ENCODE measurements at regions not wholly inside any gene's neighbourhood (a gene's known extent, or its start where the extent isn't known, plus 50 kb on each side); places are given as distances from the start of the nearest gene placed in this dataset.
"Not testable (repeated sequence)": the region's sequence is repeated elsewhere in the genome, so short reads cannot be mapped to it uniquely, and the experiment has no call there.

DNA sequence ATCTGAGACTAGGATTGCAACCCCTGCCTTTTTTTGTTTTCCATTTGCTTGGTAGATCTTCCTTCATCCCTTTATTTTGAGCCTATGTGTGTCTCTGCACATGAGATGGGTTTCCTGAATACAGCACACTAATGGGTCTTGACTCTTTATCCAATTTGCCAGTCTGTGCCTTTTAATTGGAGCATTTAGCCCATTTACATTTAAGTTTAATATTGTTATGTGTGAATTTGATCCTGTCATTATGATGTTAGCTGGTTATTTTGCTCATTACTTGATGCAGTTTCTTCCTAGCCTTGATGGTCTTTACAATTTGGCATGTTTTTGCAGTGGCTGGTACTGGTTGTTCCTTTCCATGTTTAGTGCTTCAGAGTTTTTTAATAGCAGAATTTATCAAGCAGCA is 228.4 kb upstream of the ADRA1B start:
- H3K4me3 ChIP-seq (ENCODE audit: low read length); H3K36me3 ChIP-seq (ENCODE audit: insufficient read depth, low read length); H3K9me3 ChIP-seq (replicated peaks; ENCODE audit: low read length): not testable (repeated sequence)

DNA sequence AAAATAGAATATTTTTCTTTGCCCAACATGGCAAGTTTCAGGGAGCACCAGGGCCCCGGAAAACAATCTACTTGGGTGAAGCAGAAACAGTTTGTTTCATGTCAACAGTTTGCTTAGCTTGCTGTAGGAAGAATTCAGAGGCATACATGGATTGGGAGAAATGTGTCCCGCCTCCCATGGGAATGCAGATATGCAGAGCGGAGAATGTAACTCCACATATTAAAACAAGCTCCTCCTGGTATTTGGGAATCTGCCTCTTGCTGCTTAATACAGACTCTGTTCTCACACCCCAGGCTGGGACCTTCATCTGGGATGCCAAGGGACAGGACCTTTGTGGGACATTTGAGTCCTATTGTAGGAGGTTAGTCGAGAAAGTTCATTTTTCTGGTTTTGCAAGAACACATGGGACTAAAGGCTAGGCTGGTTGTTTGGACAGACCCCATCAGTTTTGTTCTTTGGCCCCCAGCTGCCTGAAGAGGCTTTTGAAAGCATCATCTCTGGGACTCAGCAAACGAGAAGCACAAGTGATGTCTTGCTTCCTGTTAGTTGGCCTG is 220.5 kb upstream of the ADRA1B start:
- no peaks in the 10 kb centered on the region for H3K27me3 ChIP-seq (ENCODE audit: control insufficient read depth, insufficient read depth, low read length)
- H3K9me3 ChIP-seq (replicated peaks; ENCODE audit: low read length), result no peaks in the 10 kb centered on the region
- H3K4me2 ChIP-seq (ENCODE audit: low read length), result no peak overlapping the region
- H3K36me3 ChIP-seq (ENCODE audit: insufficient read depth, low read length), result no peaks in the 10 kb centered on the region
- no peak overlapping the region for H3K4me3 ChIP-seq (ENCODE audit: low read length)
- H3K9ac ChIP-seq (ENCODE audit: low read depth, low read length), result no peak overlapping the region
- no peaks in the 10 kb centered on the region for H3K4me1 ChIP-seq (ENCODE audit: control insufficient read depth, insufficient read depth, low read length)

More for the DNA sequence above, 228.4 kb upstream of the ADRA1B start:
- H3K27me3 ChIP-seq (ENCODE audit: control insufficient read depth, insufficient read depth, low read length); H3K4me2 ChIP-seq (ENCODE audit: low read length); H3K9ac ChIP-seq (ENCODE audit: low read depth, low read length); H3K4me1 ChIP-seq (ENCODE audit: control insufficient read depth, insufficient read depth, low read length): not testable (repeated sequence)

DNA sequence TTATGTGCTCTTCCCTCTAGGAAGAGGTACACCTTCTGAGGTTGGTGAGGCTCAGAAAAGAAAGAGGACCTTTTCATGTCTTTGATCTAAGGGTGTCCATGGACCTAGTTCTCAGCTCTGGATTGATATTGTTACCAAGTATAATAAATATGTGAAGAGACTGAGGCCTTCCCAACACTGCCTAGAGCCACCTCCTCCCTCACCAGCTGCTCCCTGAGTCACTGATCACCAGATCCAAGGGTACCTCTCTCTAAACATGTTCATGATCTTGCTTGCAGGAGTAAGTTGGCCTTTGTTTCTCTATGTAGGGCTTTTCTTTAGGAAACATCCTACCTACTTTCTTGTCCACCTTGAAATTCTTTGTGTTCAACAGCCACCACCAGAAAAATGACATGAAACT is 218.8 kb upstream of the ADRA1B start:
- Histone ChIP-seq H3K4me2 (ENCODE audit: low read length) (no peak overlapping the region), H3K36me3 (ENCODE audit: insufficient read depth, low read length) (no peaks in the 10 kb centered on the region), H3K9ac (ENCODE audit: low read depth, low read length) (no peak overlapping the region), H3K4me1 (ENCODE audit: control insufficient read depth, insufficient read depth, low read length) (peaks cover 1% of the 10 kb centered on the region), H3K27me3 (ENCODE audit: control insufficient read depth, insufficient read depth, low read length) (no peaks in the 10 kb centered on the region), H3K9me3 (replicated peaks; ENCODE audit: low read length) (no peaks in the 10 kb centered on the region), H3K4me3 (ENCODE audit: low read length) (no peak overlapping the region)

DNA sequence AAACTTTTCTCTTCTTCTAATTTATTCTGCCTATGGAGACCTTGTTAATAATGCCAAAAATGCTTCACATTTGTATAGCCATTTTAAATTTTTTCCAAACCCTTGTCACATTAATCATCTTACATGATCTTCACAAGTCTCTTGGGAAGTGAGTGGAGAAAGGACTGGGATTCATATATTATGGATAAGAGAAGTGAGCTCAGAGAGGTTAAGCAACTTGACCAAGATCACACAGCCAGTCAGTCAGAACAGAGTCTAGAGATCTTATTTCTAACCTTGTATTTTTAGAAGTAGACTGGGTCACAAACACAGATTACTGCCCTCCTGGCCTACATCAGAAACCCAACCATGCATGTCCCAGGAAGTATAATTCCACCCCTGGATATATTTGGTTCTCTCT is 218.0 kb upstream of the ADRA1B start:
- Histone ChIP-seq H3K9ac (ENCODE audit: low read depth, low read length) (no peak overlapping the region), H3K36me3 (ENCODE audit: insufficient read depth, low read length) (no peaks in the 10 kb centered on the region), H3K4me1 (ENCODE audit: control insufficient read depth, insufficient read depth, low read length) (peaks cover 4% of the 10 kb centered on the region), H3K9me3 (replicated peaks; ENCODE audit: low read length) (no peaks in the 10 kb centered on the region), H3K4me3 (ENCODE audit: low read length) (no peak overlapping the region), H3K27me3 (ENCODE audit: control insufficient read depth, insufficient read depth, low read length) (no peaks in the 10 kb centered on the region), H3K4me2 (ENCODE audit: low read length) (no peak overlapping the region)

DNA sequence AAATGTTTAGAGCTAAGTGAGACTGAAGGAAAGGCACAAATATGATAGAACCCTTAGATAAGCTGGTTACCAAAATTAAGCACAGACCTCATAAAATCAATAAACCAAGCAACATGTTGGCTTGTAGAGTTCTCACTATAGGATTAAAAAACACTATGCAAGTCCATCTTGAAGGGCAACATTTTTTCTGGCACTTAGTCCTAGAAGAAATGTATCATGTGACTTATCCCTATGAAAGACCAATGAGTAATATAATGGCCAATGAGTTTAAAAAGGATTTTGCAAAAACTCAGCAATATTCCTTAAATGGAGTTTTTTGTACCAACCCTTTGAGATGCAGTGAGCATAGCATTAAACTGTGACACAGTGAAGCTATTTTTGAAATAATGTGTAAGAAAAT is 216.3 kb upstream of the ADRA1B start:
- peaks cover 8% of the 10 kb centered on the region for H3K4me1 ChIP-seq (ENCODE audit: control insufficient read depth, insufficient read depth, low read length)
- no peaks in the 10 kb centered on the region for H3K9me3 ChIP-seq (replicated peaks; ENCODE audit: low read length)
- no peak overlapping the region for H3K4me2 ChIP-seq (ENCODE audit: low read length)
- no peaks in the 10 kb centered on the region for H3K27me3 ChIP-seq (ENCODE audit: control insufficient read depth, insufficient read depth, low read length)
- no peaks in the 10 kb centered on the region for H3K36me3 ChIP-seq (ENCODE audit: insufficient read depth, low read length)
- H3K9ac ChIP-seq (ENCODE audit: low read depth, low read length), result no peak overlapping the region
- no peak overlapping the region for H3K4me3 ChIP-seq (ENCODE audit: low read length)

DNA sequence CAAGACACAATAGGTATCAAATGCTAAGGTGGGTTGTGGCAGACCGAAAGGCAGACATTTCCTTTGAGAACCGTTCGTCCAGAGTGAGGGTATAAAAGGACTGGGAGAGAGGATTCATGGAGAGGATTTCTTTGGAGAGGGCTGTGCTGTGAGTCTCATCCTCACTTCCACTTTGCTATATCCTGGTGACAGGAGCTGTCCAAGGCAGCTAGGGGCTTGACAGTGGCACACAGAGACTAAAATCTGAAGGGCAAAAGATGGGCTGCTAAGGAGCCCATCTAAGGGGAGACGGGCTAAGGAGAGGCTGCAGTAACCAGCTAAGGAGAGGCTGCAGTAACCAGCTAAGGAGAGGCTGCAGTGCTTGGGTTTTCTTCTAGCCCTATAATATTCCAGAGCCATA is 214.0 kb upstream of the ADRA1B start:
- Histone ChIP-seq H3K36me3 (ENCODE audit: insufficient read depth, low read length) (no peaks in the 10 kb centered on the region), H3K4me3 (ENCODE audit: low read length) (no peak overlapping the region), H3K27me3 (ENCODE audit: control insufficient read depth, insufficient read depth, low read length) (no peaks in the 10 kb centered on the region), H3K4me1 (ENCODE audit: control insufficient read depth, insufficient read depth, low read length) (peaks cover 8% of the 10 kb centered on the region), H3K9me3 (replicated peaks; ENCODE audit: low read length) (no peaks in the 10 kb centered on the region), H3K9ac (ENCODE audit: low read depth, low read length) (no peak overlapping the region), H3K4me2 (ENCODE audit: low read length) (no peak overlapping the region)

DNA sequence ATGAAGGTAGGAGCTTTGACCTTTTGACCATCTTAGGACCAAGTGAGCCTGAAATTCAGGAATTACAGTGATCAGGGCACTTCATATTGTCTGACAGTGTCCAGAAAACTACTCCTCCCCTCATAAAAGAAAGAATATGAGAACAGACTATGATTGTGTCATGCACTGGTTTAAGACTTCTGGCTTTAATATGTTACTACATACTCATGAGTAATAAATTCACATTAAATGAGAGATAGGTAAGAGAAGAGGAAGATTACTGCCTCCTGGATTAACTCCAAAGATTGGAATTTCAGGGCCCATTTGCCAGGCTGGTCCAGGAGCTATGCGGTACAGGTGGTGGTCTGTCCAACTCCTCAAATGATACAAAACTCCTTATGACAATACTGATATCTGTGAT is 213.5 kb upstream of the ADRA1B start:
- H3K9ac ChIP-seq (ENCODE audit: low read depth, low read length), result no peak overlapping the region

DNA sequence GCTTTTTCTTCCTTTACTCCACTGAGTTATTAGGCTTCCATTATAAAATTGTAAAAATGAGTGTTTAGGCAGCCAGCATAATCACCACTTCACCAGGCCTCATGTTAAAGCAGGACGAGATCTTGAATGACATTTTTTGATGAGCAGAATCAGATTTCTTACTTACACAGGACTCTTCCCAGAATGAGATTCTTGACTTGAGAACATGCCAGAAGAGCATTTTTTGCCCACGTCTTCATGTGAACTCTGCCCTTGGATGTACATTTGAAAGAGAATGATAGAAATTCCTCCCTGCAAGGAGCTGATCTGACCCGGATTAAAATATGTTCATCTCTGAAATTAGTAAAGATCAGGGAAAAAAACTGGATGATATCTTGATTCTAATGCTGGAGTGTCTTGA is 212.1 kb upstream of the ADRA1B start:
- Histone ChIP-seq H3K9ac (ENCODE audit: low read depth, low read length) (no peak overlapping the region), H3K4me1 (ENCODE audit: control insufficient read depth, insufficient read depth, low read length) (peaks cover 8% of the 10 kb centered on the region), H3K4me3 (ENCODE audit: low read length) (no peak overlapping the region), H3K4me2 (ENCODE audit: low read length) (no peak overlapping the region), H3K36me3 (ENCODE audit: insufficient read depth, low read length) (no peaks in the 10 kb centered on the region), H3K9me3 (replicated peaks; ENCODE audit: low read length) (no peaks in the 10 kb centered on the region), H3K27me3 (ENCODE audit: control insufficient read depth, insufficient read depth, low read length) (no peaks in the 10 kb centered on the region)

More for the DNA sequence above, 213.5 kb upstream of the ADRA1B start:
- H3K4me3 ChIP-seq (ENCODE audit: low read length), result no peak overlapping the region
- no peaks in the 10 kb centered on the region for H3K27me3 ChIP-seq (ENCODE audit: control insufficient read depth, insufficient read depth, low read length)
- no peaks in the 10 kb centered on the region for H3K9me3 ChIP-seq (replicated peaks; ENCODE audit: low read length)
- peaks cover 8% of the 10 kb centered on the region for H3K4me1 ChIP-seq (ENCODE audit: control insufficient read depth, insufficient read depth, low read length)
- no peak overlapping the region for H3K4me2 ChIP-seq (ENCODE audit: low read length)
- no peaks in the 10 kb centered on the region for H3K36me3 ChIP-seq (ENCODE audit: insufficient read depth, low read length)

DNA sequence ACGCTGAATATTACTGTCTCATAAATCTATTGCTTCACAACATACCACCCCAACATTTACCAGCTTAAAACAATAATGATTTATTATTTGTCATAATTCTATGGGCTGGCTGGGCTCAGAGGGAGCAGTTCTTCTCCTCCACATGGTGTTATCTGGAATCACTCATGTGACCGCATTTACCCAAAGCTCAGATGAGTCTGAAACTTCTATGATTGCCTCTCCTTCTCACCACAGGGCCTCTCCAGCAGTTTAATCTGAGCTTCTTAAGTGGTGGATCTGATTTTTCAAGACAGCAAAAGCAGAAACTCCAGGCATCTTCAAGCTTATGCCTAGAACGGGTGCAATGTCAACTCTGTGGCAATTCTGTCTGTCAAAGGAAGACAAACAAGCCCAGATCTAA is 210.3 kb upstream of the ADRA1B start:
- H3K4me2 ChIP-seq (ENCODE audit: low read length), result no peak overlapping the region
- no peak overlapping the region for H3K4me3 ChIP-seq (ENCODE audit: low read length)
- peaks cover 8% of the 10 kb centered on the region for H3K4me1 ChIP-seq (ENCODE audit: control insufficient read depth, insufficient read depth, low read length)
- H3K36me3 ChIP-seq (ENCODE audit: insufficient read depth, low read length), result no peaks in the 10 kb centered on the region
- H3K27me3 ChIP-seq (ENCODE audit: control insufficient read depth, insufficient read depth, low read length), result no peaks in the 10 kb centered on the region
- H3K9me3 ChIP-seq (replicated peaks; ENCODE audit: low read length), result no peaks in the 10 kb centered on the region
- H3K9ac ChIP-seq (ENCODE audit: low read depth, low read length), result no peak overlapping the region

DNA sequence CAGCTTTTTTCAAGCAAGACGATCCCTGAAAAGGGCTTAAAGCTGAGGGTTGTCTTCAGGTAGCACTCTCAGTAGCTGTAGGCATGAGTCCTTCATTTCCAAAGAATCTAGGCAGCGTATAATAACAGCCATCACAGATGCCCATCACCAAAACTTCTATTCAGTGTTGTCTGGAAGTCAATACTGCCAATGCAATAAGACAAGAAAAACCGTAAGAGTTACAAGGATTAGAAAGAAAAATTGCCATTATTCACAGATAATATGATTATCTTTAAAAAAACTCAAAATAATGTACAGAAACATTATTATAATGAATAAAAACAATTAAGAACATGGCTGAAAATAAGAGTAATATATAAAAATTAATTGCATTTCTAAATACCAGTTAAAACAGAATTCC is 208.2 kb upstream of the ADRA1B start:
- Histone ChIP-seq H3K36me3 (ENCODE audit: insufficient read depth, low read length) (no peaks in the 10 kb centered on the region), H3K9me3 (replicated peaks; ENCODE audit: low read length) (no peaks in the 10 kb centered on the region), H3K4me3 (ENCODE audit: low read length) (no peak overlapping the region), H3K9ac (ENCODE audit: low read depth, low read length) (no peak overlapping the region), H3K27me3 (ENCODE audit: control insufficient read depth, insufficient read depth, low read length) (no peaks in the 10 kb centered on the region), H3K4me2 (ENCODE audit: low read length) (no peak overlapping the region), H3K4me1 (ENCODE audit: control insufficient read depth, insufficient read depth, low read length) (peaks cover 5% of the 10 kb centered on the region)

DNA sequence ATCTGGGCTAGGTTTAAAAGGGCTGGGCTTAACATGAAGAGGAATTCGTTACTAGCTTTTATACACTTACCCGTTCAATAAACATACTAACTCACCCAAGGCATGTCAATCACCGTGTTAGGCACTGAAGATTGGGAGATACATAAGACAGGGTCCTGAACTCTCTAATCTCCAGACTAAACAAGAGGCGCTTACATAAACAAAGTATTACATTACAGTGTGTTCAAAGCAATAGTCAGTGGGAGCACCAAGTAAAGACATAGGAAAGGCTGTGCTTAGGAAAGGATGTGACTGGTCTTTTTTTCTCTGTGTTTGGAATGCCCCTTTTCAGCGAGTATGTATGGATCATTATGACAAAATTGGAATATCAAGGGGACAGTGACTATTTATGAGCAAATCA is 203.6 kb upstream of the ADRA1B start:
- H3K4me2 ChIP-seq (ENCODE audit: low read length), result no peak overlapping the region
- no peak overlapping the region for H3K4me3 ChIP-seq (ENCODE audit: low read length)
- no peaks in the 10 kb centered on the region for H3K9me3 ChIP-seq (replicated peaks; ENCODE audit: low read length)
- no peaks in the 10 kb centered on the region for H3K4me1 ChIP-seq (ENCODE audit: control insufficient read depth, insufficient read depth, low read length)
- no peaks in the 10 kb centered on the region for H3K36me3 ChIP-seq (ENCODE audit: insufficient read depth, low read length)
- no peak overlapping the region for H3K9ac ChIP-seq (ENCODE audit: low read depth, low read length)
- H3K27me3 ChIP-seq (ENCODE audit: control insufficient read depth, insufficient read depth, low read length), result no peaks in the 10 kb centered on the region

DNA sequence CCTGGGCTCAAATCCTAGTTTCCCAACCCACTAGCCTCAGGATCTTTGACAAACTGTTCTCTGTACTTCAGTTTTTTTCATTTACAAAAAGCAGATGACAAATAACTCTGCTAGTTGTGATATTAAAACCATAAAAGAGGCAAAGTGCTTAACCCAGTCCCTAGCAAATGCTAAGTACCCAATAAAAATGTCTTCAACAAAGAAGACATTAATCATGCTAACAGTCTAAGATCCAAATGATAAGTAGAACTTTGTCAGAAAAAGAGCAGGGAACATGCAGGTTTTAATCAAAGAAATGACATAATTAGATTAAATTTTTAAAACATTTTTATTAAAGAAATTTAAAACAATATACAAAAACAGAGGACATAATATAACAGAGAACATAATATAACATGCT is 203.0 kb upstream of the ADRA1B start:
- Histone ChIP-seq H3K4me3 (ENCODE audit: low read length) (no peak overlapping the region), H3K27me3 (ENCODE audit: control insufficient read depth, insufficient read depth, low read length) (no peaks in the 10 kb centered on the region)

More for the DNA sequence above, 203.0 kb upstream of the ADRA1B start:
- H3K36me3 ChIP-seq (ENCODE audit: insufficient read depth, low read length), result no peaks in the 10 kb centered on the region
- H3K9ac ChIP-seq (ENCODE audit: low read depth, low read length), result no peak overlapping the region
- H3K9me3 ChIP-seq (replicated peaks; ENCODE audit: low read length), result no peaks in the 10 kb centered on the region
- no peak overlapping the region for H3K4me2 ChIP-seq (ENCODE audit: low read length)
- no peaks in the 10 kb centered on the region for H3K4me1 ChIP-seq (ENCODE audit: control insufficient read depth, insufficient read depth, low read length)
